ENCODE measurements at regions not wholly inside any gene's neighbourhood (a gene's known extent, or its start where the extent isn't known, plus 50 kb on each side); places are given as distances from the start of the nearest gene placed in this dataset.

DNA sequence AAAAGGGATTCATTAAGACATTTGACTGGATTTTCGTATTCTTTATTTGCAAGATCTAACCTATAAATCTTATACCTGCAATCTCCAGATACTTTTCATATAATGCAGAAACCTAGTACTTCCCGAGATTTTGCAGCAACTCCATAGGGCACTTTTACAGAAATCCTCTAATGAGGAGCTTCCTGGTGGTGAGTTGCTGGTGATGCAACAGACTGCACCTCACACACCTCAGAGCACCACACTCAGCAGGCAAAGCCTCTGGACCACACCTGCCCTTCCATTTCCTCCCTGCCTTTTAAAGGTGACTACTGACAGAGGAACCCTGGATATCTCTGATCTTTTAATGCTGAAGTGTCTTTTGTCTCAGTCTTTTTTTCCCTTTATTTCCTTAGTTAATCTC is 289.4 kb downstream of the TRAM1L1 start:
- TF ChIP-seq, protein P1, sequence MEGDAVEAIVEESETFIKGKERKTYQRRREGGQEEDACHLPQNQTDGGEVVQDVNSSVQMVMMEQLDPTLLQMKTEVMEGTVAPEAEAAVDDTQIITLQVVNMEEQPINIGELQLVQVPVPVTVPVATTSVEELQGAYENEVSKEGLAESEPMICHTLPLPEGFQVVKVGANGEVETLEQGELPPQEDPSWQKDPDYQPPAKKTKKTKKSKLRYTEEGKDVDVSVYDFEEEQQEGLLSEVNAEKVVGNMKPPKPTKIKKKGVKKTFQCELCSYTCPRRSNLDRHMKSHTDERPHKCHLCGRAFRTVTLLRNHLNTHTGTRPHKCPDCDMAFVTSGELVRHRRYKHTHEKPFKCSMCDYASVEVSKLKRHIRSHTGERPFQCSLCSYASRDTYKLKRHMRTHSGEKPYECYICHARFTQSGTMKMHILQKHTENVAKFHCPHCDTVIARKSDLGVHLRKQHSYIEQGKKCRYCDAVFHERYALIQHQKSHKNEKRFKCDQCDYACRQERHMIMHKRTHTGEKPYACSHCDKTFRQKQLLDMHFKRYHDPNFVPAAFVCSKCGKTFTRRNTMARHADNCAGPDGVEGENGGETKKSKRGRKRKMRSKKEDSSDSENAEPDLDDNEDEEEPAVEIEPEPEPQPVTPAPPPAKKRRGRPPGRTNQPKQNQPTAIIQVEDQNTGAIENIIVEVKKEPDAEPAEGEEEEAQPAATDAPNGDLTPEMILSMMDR (conservative IDR thresholded peaks at IDR 0.05 in 1 of 2, IDR thresholded peaks at IDR 0.05 in 1 of 2; ENCODE audit: low read depth in 1 of 2, low read length in 2 of 2): no peak
- TF ChIP-seq EZH2 (IDR thresholded peaks at IDR 0.05; ENCODE audit: low read length, missing control alignments): no peak
